ENCODE measurements at regions not wholly inside any gene's neighbourhood (a gene's known extent, or its start where the extent isn't known, plus 50 kb on each side); places are given as distances from the start of the nearest gene placed in this dataset.

GRCh38 chr19:23547816-23548430 is 139.1 kb downstream of the ZNF675 start:
- no peaks in the 10 kb centered on the region for H3K9me3 ChIP-seq
- POLR2A ChIA-PET: no interaction called here
- no peaks in the 10 kb centered on the region for H3K4me1 Mint-ChIP-seq (ENCODE audit: low read depth, unreplicated experiment)
- intact Hi-C loops (cut with micrococcal nuclease; ENCODE audit: unreplicated experiment): no loop called here
- H3K4me1 ChIP-seq: no peaks in the 10 kb centered on the region
- H3K36me3 ChIP-seq (ENCODE audit: control insufficient read depth, insufficient read depth, low read length): no peaks in the 10 kb centered on the region
- BruUV-seq (replicated peaks): no TSS peak
- CTCF ChIA-PET: no interaction called here
- no peak overlapping the region for H3K4me3 Mint-ChIP-seq (ENCODE audit: unreplicated experiment)
- H3K9me3 Mint-ChIP-seq (ENCODE audit: unreplicated experiment): peaks cover 30% of the 10 kb centered on the region
- no peaks in the 10 kb centered on the region for H3K36me3 Mint-ChIP-seq (ENCODE audit: insufficient read depth, unreplicated experiment)
- no peaks in the 10 kb centered on the region for H3K27me3 Mint-ChIP-seq (ENCODE audit: insufficient read depth, unreplicated experiment)
- DNase-seq: no peak
- no peak overlapping the region for H3K4me3 ChIP-seq (ENCODE audit: low read depth, low read length)
- TF ChIP-seq CTCF (IDR thresholded peaks at IDR 0.05; ENCODE audit: insufficient read depth in 1 of 2, low read depth in 1 of 2, low read length in 1 of 2, severe bottlenecking in 1 of 2, unreplicated experiment in 1 of 2): no peak
- H3K27me3 ChIP-seq (replicated peaks; ENCODE audit: control insufficient read depth, insufficient read depth, low read length): no peaks in the 10 kb centered on the region
- no peak overlapping the region for H3K27ac Mint-ChIP-seq (ENCODE audit: unreplicated experiment)

GRCh38 chr19:23547156-23547555 is 139.9 kb downstream of the ZNF675 start:
- ChIA-PET POLR2A (no interaction called here), CTCF (no interaction called here)
- no TSS peak for BruUV-seq (replicated peaks)
- H3K36me3 Mint-ChIP-seq (ENCODE audit: insufficient read depth, unreplicated experiment): no peaks in the 10 kb centered on the region
- H3K4me3 ChIP-seq (ENCODE audit: low read depth, low read length): no peak overlapping the region
- no peaks in the 10 kb centered on the region for H3K4me1 ChIP-seq
- peaks cover 30% of the 10 kb centered on the region for H3K9me3 Mint-ChIP-seq (ENCODE audit: unreplicated experiment)
- H3K27me3 Mint-ChIP-seq (ENCODE audit: insufficient read depth, unreplicated experiment): no peaks in the 10 kb centered on the region
- intact Hi-C loops (cut with micrococcal nuclease; ENCODE audit: unreplicated experiment): no loop called here
- no peaks in the 10 kb centered on the region for H3K9me3 ChIP-seq
- no peaks in the 10 kb centered on the region for H3K36me3 ChIP-seq (ENCODE audit: control insufficient read depth, insufficient read depth, low read length)
- H3K4me3 Mint-ChIP-seq (ENCODE audit: unreplicated experiment): no peak overlapping the region
- no peak overlapping the region for H3K27ac Mint-ChIP-seq (ENCODE audit: unreplicated experiment)
- no peaks in the 10 kb centered on the region for H3K4me1 Mint-ChIP-seq (ENCODE audit: low read depth, unreplicated experiment)
- no peak for TF ChIP-seq CTCF (IDR thresholded peaks at IDR 0.05; ENCODE audit: insufficient read depth in 1 of 2, low read depth in 1 of 2, low read length in 1 of 2, severe bottlenecking in 1 of 2, unreplicated experiment in 1 of 2)
- DNase-seq: no peak
- no peaks in the 10 kb centered on the region for H3K27me3 ChIP-seq (replicated peaks; ENCODE audit: control insufficient read depth, insufficient read depth, low read length)

GRCh38 chr19:23543351-23543750 is 143.7 kb downstream of the ZNF675 start:
- POLR2A ChIA-PET: no interaction called here
- no peak for DNase-seq
- no TSS peak for BruUV-seq (replicated peaks)
- H3K9me3 ChIP-seq: no peaks in the 10 kb centered on the region
- no peak overlapping the region for H3K4me3 ChIP-seq (ENCODE audit: low read depth, low read length)
- no peaks in the 10 kb centered on the region for H3K36me3 ChIP-seq (ENCODE audit: control insufficient read depth, insufficient read depth, low read length)
- Mint-ChIP-seq H3K27ac (ENCODE audit: unreplicated experiment) (no peak overlapping the region), H3K9me3 (ENCODE audit: unreplicated experiment) (peaks cover 10% of the 10 kb centered on the region), H3K4me3 (ENCODE audit: unreplicated experiment) (no peak overlapping the region), H3K4me1 (ENCODE audit: low read depth, unreplicated experiment) (no peaks in the 10 kb centered on the region), H3K36me3 (ENCODE audit: insufficient read depth, unreplicated experiment) (no peaks in the 10 kb centered on the region), H3K27me3 (ENCODE audit: insufficient read depth, unreplicated experiment) (no peaks in the 10 kb centered on the region)
- CTCF ChIA-PET: no interaction called here
- H3K4me1 ChIP-seq: no peaks in the 10 kb centered on the region
- intact Hi-C loops (cut with micrococcal nuclease; ENCODE audit: unreplicated experiment): no loop called here
- no peaks in the 10 kb centered on the region for H3K27me3 ChIP-seq (replicated peaks; ENCODE audit: control insufficient read depth, insufficient read depth, low read length)
- no peak for TF ChIP-seq CTCF (IDR thresholded peaks at IDR 0.05; ENCODE audit: insufficient read depth in 1 of 2, low read depth in 1 of 2, low read length in 1 of 2, severe bottlenecking in 1 of 2, unreplicated experiment in 1 of 2)

Measured in Caco-2 (cell line).